ENCODE measurements at regions not wholly inside any gene's neighbourhood (a gene's known extent, or its start where the extent isn't known, plus 50 kb on each side); places are given as distances from the start of the nearest gene placed in this dataset.

- TF ChIP-seq GATA2 (IDR thresholded peaks at IDR 0.05; ENCODE audit: low read depth, low read length) (no peak), GATA3 (IDR thresholded peaks at IDR 0.05; ENCODE audit: low read depth, low read length) (no peak)
Measured at GRCh38 chr10:94131885-94132284, 138.2 kb downstream of the PLCE1 start.

DNA sequence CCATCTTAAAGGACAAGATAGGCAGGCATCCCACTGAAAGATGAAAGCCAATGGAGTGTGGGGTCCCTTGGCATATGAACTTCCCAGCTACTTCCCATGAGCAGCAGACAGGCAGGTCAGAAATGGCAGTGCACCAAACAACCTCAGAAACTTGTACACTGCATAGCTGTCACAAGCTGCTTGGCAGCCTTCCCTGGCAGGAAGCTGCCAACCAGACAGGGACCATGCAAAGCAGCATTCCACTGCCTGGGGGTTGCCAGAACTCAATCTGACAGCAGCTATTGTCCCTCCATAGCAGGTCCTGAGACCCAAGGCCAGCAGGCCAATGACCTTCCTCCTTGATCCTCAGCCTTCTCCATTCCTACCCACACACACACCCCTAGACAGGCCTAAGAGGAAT is 139.5 kb downstream of the PLCE1 start:
- no peak for TF ChIP-seq GATA2 (IDR thresholded peaks at IDR 0.05; ENCODE audit: low read depth, low read length)
- no peak for TF ChIP-seq GATA3 (IDR thresholded peaks at IDR 0.05; ENCODE audit: low read depth, low read length)

- TF ChIP-seq GATA3 (IDR thresholded peaks at IDR 0.05; ENCODE audit: low read depth, low read length) = no peak
- no peak for TF ChIP-seq GATA2 (IDR thresholded peaks at IDR 0.05; ENCODE audit: low read depth, low read length)
Measured at GRCh38 chr10:94137747-94138146, 144.0 kb downstream of the PLCE1 start.

- TF ChIP-seq GATA2 (IDR thresholded peaks at IDR 0.05; ENCODE audit: low read depth, low read length) (no peak), GATA3 (IDR thresholded peaks at IDR 0.05; ENCODE audit: low read depth, low read length) (no peak)
Measured at GRCh38 chr10:94138391-94138790, 144.7 kb downstream of the PLCE1 start.

DNA sequence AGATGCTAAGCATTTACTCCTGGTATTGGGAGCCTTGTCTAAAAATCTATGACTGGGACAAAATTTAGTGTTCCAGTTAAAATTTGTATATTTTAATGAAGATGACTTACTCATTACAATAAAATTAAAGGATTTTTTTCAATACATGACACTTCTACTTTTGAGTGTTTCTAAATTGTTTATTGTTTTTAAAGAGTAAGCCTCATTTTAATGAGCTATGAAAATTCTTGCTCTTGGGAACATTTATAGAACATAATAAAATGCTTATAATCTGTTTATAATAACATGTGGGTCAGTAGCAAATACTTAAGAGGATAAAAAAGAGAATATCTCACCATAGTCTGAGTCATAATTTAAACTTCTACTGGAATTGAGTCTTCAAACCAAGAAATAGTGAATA is 149.5 kb downstream of the PLCE1 start:
- TF ChIP-seq GATA3 (IDR thresholded peaks at IDR 0.05; ENCODE audit: low read depth, low read length) (no peak), GATA2 (IDR thresholded peaks at IDR 0.05; ENCODE audit: low read depth, low read length) (no peak)

GRCh38 chr10:94146313-94146712 is 152.6 kb downstream of the PLCE1 start:
- TF ChIP-seq GATA2 (IDR thresholded peaks at IDR 0.05; ENCODE audit: low read depth, low read length) = no peak
- TF ChIP-seq GATA3 (IDR thresholded peaks at IDR 0.05; ENCODE audit: low read depth, low read length) = no peak

GRCh38 chr10:94146746-94147145 is 153.0 kb downstream of the PLCE1 start:
- TF ChIP-seq GATA3 (IDR thresholded peaks at IDR 0.05; ENCODE audit: low read depth, low read length) (no peak), GATA2 (IDR thresholded peaks at IDR 0.05; ENCODE audit: low read depth, low read length) (no peak)

DNA sequence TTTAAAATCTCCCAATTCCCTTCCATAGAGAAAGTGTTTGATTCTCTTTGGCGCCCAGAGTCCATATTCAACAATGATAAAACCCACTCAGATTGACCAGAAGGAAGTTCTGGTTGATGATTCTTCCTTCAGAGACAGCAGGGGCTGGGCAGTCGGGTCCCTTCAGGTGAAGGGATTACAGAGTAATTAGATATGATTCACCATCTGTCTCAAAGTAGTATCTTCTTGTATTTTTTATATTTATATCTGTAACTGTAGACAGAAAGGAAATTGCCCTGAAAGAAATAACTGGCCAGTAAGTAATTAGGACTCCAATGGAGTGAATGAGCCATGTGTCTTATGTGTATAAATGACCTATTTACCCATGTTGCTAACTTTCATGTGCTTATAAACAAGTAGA is 156.0 kb downstream of the PLCE1 start:
- TF ChIP-seq GATA3 (IDR thresholded peaks at IDR 0.05; ENCODE audit: low read depth, low read length) (no peak), GATA2 (IDR thresholded peaks at IDR 0.05; ENCODE audit: low read depth, low read length) (no peak)

GRCh38 chr10:94150541-94151184 is 156.9 kb downstream of the PLCE1 start:
- TF ChIP-seq GATA2 (IDR thresholded peaks at IDR 0.05; ENCODE audit: low read depth, low read length) = no peak
- no peak for TF ChIP-seq GATA3 (IDR thresholded peaks at IDR 0.05; ENCODE audit: low read depth, low read length)

GRCh38 chr10:94155722-94156271 is 162.1 kb downstream of the PLCE1 start:
- no peak for TF ChIP-seq GATA3 (IDR thresholded peaks at IDR 0.05; ENCODE audit: low read depth, low read length)

DNA sequence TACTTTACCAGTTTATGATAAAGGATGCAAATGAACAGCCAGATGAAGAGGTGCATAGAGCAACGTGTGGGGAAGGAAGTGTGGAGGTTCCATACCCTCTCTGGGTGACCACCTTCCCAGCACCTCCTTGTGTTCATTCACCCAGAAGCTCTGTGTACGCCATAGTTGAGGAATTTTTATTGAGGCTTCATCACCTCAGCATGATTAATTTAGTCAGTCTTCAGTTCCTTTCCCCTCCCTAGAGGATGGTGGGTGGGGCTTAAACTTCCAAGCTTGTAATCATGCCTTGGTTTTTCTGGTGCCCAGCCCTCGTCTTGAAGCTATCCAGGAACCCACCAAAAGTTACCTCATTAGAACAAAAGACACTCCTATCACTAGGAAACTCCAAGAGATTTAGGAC is 162.7 kb downstream of the PLCE1 start:
- TF ChIP-seq GATA2 (IDR thresholded peaks at IDR 0.05; ENCODE audit: low read depth, low read length) (no peak), GATA3 (IDR thresholded peaks at IDR 0.05; ENCODE audit: low read depth, low read length) (no peak)

DNA sequence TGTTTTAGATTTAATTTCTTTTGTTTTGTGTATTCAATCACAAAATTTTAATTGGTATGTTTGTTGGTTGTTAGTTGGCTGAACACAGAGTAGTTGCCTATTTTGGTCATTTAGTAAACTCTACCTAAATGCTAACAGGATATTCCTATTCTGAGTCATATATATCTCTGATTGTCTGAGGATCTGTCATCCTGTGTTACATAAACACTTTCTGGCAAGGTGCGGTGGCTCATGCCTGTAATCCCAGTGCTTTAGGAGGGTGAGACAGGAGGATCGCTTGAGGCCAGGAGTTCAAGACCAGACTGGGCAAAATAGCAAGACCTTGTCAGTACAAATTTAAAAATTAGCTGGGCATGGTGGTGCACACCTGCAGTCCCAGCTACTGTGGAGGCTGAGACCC is 178.6 kb downstream of the PLCE1 start:
- no peak for TF ChIP-seq GATA3 (IDR thresholded peaks at IDR 0.05; ENCODE audit: low read depth, low read length)
- TF ChIP-seq GATA2 (IDR thresholded peaks at IDR 0.05; ENCODE audit: low read depth, low read length) = no peak

- TF ChIP-seq GATA3 (IDR thresholded peaks at IDR 0.05; ENCODE audit: low read depth, low read length) (no peak), GATA2 (IDR thresholded peaks at IDR 0.05; ENCODE audit: low read depth, low read length) (no peak)
Measured at GRCh38 chr10:94173594-94173993, 179.9 kb downstream of the PLCE1 start.

DNA sequence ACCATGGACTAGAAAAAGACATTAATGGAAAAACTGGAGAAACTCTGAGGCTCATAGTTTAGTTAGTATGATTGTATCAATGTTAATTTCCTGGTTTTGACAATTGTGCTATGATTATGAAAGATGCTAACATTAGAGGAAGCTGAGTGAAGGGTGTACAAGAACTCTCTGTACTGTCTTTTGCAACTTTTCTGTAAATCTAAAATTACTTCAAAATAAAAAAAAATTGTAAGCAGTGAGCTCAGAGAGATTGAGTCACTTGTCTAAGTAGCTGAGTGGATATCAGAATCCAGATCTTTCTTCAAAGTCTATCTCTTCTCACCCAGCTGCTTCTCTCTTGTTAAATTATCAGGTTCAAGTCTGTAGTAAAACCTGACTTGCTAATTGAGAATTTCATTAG is 181.1 kb downstream of the PLCE1 start:
- TF ChIP-seq GATA3 (IDR thresholded peaks at IDR 0.05; ENCODE audit: low read depth, low read length) (no peak), GATA2 (IDR thresholded peaks at IDR 0.05; ENCODE audit: low read depth, low read length) (no peak)

DNA sequence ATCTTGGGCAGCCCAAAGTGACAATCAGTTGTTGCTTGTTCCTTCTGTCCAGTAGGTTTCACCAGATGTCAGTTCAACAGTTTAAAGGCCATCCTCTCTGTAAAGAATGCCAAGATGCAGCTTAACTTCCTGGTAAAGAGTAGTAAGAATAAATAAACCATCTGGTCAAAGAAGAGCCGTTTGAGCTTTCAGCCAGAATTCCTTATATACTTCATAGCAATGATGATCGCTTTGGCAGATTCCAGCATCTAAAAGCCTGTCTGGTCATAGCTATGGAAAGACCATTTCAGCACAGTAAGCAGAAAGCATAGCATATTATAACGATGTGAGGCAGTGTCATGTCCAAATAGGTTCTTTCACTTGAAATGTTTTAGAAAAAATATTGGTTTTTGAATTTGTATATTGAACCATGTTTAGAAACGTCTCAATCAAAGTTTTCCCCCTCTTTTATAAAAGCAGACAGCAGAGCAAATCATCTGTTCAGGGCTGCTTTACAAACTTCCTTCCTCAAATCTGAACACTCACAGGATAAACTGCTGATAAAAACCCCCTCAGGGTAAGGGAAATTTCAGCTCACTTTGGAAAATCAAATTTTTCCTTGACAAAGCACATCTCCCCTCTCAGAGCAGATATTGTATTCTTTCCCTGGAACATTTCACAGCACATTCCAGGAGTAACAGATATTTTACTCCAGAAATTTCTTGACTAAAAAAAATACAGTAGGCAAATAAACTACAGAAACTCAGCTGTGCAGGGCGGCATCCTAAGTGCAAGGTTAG is 184.1 kb downstream of the NOC3L start:
- TF ChIP-seq GATA2 (IDR thresholded peaks at IDR 0.05; ENCODE audit: low read depth, low read length) (no peak), GATA3 (IDR thresholded peaks at IDR 0.05; ENCODE audit: low read depth, low read length) (no peak)

Data from SH-SY5Y (cell line).